ENCODE measurements at regions not wholly inside any gene's neighbourhood (a gene's known extent, or its start where the extent isn't known, plus 50 kb on each side); places are given as distances from the start of the nearest gene placed in this dataset.

GRCh38 chr4:133741766-133742165 is 459.8 kb downstream of the PABPC4L start:
- DNase-seq (ENCODE audit: low spot score) = no peak

GRCh38 chr4:133720001-133720400 is 481.6 kb downstream of the PABPC4L start:
- DNase-seq (ENCODE audit: low spot score) = no peak

DNA sequence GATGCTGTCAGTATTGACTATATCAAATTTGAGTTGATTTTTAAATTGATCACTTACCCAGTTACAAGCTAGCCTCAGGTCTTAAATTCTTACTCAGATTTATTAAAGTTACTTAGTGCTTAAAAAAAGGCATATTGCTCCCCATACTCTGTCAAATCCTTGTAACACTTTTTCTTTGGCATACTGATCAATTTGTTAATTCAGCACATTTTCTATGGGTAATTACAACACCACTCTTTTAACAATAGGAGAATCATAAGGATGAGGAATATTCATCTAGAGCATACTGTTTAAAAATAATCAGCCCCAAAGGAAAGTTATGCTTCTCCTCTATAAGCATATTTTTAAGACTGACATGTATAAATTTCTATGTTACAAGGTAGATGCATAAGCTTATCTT is 482.5 kb downstream of the PABPC4L start:
- no peak for DNase-seq (ENCODE audit: low spot score)

GRCh38 chr4:133714211-133714610 is 487.4 kb downstream of the PABPC4L start:
- DNase-seq (ENCODE audit: low spot score) = no peak

DNA sequence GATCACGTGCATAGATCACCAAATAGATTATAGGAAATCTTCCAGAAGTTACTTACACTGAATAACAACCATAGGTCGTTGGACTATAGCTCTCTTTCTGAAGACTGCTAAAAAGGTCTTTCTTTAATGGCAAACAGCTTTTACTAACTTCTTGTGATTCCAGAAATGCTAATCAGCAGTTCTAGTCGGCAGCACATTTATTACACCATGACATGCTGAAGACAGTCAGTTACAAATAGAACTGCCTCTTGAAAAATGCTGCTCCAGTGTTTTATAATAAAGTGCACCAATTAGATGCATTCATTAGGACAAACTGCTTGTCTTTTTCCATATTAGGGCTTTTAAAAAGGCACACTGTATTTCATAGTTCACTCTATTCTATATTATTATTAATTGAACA is 488.2 kb downstream of the PABPC4L start:
- no peak for DNase-seq (ENCODE audit: low spot score)

GRCh38 chr4:133711817-133712216 is 489.8 kb downstream of the PABPC4L start:
- DNase-seq (ENCODE audit: low spot score) = no peak

GRCh38 chr4:133694416-133694815 is 507.2 kb downstream of the PABPC4L start:
- no peak for DNase-seq (ENCODE audit: low spot score)

GRCh38 chr4:133683967-133684366 is 517.6 kb downstream of the PABPC4L start:
- DNase-seq (ENCODE audit: low spot score) = no peak

DNA sequence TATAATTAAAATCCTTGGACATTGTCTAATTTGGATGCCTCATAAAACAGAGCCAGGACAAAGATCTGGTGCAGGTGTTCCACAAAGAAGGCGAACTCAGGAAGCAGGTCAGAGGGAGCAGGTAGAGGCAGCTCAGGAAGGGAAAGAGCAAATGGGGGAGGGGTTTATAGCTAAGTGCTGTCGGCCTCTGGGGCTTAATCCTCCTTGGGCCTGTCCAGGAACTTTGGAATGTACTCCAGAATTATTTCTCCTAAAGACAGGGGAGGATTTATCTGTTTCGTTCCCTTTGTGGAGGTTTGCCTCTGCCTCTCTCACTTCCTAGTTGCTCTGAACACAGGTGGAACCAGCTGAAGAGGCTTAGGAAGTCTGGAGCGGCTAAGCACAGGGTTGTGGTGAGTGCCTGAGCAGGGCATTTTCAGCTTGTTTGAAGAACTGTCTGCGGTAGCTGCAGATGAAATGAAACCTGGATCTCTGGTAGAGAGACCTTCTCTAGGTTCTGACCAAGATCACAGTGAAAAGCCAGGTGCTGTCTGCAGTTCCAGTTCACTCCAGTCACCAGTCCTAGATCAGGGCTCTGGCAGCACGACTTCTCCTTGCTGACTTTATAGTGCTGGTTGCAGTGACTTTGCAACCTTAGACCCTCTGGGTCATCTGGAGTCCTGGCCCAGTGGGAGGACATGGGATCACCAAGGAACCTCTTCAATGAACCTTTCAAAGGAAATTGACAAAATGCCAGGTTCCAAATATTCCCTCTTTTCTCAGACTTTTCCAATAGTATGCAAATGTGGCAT is 519.2 kb downstream of the PCDH10 start:
- DNase-seq (ENCODE audit: low spot score) = no peak

- DNase-seq (ENCODE audit: low spot score) = no peak
Measured at GRCh38 chr4:133647206-133647605, 498.1 kb downstream of the PCDH10 start.

- DNase-seq (ENCODE audit: low spot score) = no peak
Measured at GRCh38 chr4:133641191-133641590, 492.1 kb downstream of the PCDH10 start.

DNA sequence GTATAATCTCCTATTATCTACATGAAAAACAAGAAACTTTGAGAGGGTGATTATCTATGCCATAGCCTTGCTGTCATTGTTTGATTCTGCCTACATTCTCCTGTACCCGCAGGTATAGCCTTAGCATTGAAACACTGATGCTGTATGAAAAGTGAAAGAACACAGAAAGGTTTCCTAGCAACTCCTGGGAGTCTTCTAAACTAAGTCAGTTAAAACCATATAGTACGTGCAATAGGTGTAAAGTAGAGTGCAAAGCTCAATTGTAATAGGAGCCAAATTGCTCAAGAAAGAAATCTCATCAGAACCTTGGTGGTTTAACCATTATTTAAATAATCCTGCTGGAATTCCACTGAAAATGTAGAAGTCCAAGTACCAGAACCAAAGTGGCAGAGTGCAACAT is 489.7 kb downstream of the PCDH10 start:
- DNase-seq (ENCODE audit: low spot score) = no peak

DNA sequence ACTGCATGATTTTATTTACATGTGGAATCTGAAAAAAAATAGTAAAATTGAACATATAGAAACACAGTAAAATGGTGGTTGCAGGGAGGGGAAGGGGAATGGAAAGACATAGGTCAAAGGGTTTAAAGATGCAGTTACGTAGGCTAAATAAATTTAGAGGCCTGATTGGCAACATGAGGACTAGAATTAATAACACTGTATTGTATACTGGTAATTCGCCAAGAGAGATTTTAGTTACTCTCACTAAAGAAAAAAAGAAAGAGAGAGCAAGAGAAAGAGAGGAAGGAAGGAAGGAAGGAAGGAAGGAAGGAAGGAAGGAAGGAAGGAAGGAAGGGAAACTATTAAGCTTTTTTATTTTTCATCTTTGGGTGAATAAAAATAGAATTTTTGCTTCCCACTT is 488.1 kb downstream of the PCDH10 start:
- DNase-seq (ENCODE audit: low spot score) = no peak

- no peak for DNase-seq (ENCODE audit: low spot score)
Measured at GRCh38 chr4:133624744-133625143, 475.6 kb downstream of the PCDH10 start.

GRCh38 chr4:133623847-133624246 is 474.8 kb downstream of the PCDH10 start:
- no peak for DNase-seq (ENCODE audit: low spot score)

DNA sequence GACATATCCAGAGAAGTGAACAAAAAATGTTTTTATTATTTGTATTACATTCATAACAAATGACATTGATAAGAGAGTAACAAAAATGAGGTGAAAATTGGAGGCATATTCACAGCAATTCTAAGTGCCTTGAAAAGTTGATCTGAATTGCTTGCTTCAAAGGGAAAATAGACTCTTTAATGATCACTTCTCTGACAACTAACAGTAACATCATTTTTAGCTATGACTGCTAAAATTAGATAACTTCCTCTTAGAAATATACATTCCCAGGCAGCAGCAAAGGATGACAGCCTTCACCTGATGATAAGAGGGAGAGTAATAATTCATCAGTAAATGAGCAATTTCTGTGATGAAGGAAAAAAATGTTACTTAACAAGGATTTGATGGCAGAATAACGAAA is 472.5 kb downstream of the PCDH10 start:
- DNase-seq (ENCODE audit: low spot score) = no peak

DNA sequence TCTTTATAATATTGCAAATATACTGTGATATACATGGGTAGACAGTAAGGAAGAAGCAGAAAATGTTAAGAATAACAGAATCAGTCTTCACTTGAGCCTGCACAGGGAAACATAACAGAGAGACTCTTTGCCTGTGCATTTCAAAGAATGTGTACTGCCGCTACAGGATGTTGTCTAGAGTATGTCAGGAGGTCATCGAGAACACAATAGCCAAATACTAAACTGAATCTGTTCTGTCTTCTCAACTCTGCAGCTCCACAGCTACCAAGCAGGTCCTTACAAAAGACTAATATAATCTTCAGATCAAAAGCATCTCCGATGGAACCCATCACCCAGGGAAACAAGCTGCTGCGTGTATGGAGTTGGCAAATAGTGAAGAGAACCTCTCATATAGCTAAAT is 471.5 kb downstream of the PCDH10 start:
- DNase-seq (ENCODE audit: low spot score) = no peak

DNA sequence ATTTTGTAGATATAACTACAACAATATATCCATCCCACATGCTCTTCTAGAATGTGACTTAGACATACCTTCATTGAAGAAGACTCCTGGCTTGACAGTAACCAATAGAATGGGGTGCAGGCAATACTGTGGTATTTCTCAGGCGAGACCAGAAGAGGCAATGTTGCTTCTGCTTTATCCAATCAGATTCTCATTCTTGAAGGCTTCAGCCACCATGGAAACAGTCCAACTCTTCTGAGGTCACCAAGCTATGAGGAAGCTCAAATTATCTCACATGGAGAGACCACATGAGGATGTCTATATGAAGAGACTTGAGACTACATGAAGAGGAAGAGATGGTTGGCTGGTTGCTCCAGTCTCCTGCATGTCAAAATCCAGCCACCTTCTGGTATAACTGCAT is 469.9 kb downstream of the PCDH10 start:
- no peak for DNase-seq (ENCODE audit: low spot score)

DNA sequence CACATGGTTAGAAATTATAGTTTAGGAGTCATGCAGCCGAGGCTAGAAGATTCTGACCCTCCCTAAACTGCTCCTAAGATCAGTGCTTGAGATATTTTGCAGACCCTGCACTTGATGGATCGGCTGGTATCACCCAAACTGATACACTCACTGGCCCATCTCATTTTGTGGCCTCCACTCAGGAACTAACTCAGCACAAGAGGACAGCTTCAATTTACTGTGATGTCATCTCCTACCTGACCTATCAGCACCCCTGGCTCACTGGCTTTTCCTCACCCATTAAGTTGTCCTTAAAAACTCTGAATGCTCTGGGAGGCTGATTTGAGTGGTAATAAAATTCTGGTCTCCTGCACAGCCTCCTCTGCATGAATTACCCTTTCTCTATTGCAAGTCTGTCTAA is 450.9 kb downstream of the PCDH10 start:
- DNase-seq (ENCODE audit: low spot score) = no peak

DNA sequence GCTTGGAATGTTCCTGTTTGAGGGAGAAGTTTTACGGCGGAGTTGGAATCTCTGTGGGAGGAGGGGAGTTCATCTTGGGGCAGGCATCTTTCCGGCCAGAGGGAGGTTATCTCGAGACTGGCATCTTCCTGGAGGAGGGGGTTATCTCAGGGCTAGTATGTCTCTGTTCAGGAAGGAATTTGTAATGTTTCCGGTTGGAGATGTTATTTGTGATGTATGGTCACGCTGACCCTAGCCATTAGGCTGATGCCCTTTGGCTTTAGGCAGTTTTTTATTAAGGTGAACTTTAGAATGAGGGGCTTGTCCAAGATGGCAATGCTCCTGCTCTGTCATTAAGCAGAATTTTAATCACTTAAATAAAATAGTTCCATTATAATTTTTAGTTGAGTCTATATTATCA is 449.7 kb downstream of the PCDH10 start:
- DNase-seq (ENCODE audit: low spot score) = no peak

GRCh38 chr4:133597251-133597650 is 448.2 kb downstream of the PCDH10 start:
- no peak for DNase-seq (ENCODE audit: low spot score)

- DNase-seq (ENCODE audit: low spot score) = no peak
Measured at GRCh38 chr4:133596459-133596858, 447.4 kb downstream of the PCDH10 start.

- DNase-seq (ENCODE audit: low spot score) = no peak
Measured at GRCh38 chr4:133594390-133595207, 445.5 kb downstream of the PCDH10 start.

- DNase-seq (ENCODE audit: low spot score) = no peak
Measured at GRCh38 chr4:133593764-133594163, 444.7 kb downstream of the PCDH10 start.
